ENCODE measurements at regions not wholly inside any gene's neighbourhood (a gene's known extent, or its start where the extent isn't known, plus 50 kb on each side); places are given as distances from the start of the nearest gene placed in this dataset.

DNA sequence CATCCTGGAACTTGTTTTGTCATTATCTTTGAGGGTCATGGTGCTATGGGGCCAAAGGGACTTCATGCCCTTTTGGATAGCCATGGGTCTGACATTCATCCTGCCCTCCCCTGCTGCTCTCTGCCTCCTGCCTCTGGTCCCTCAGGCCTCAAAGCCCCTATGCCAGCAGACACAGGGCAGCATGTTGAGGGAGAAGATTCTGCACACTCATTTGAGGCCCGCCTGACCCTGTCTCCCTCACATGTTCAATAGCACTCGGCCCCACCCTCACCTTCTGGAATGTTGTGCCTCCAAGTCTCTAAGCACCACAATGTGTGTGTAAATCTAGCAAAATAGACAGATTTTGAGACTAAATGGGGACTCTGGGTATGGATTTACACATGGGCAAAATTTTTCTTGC is 178.7 kb upstream of the ANKRD28 start:
- TF ChIP-seq, protein P1, sequence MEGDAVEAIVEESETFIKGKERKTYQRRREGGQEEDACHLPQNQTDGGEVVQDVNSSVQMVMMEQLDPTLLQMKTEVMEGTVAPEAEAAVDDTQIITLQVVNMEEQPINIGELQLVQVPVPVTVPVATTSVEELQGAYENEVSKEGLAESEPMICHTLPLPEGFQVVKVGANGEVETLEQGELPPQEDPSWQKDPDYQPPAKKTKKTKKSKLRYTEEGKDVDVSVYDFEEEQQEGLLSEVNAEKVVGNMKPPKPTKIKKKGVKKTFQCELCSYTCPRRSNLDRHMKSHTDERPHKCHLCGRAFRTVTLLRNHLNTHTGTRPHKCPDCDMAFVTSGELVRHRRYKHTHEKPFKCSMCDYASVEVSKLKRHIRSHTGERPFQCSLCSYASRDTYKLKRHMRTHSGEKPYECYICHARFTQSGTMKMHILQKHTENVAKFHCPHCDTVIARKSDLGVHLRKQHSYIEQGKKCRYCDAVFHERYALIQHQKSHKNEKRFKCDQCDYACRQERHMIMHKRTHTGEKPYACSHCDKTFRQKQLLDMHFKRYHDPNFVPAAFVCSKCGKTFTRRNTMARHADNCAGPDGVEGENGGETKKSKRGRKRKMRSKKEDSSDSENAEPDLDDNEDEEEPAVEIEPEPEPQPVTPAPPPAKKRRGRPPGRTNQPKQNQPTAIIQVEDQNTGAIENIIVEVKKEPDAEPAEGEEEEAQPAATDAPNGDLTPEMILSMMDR (IDR thresholded peaks at IDR 0.05) = no peak
- TF ChIP-seq EP300 (IDR thresholded peaks at IDR 0.05) = no peak
- no peak for TF ChIP-seq POLR2A (IDR thresholded peaks at IDR 0.05)
